Right cardiac atrium (tissue), 5 donors: ENCODE measurements at regions not wholly inside any gene's neighbourhood (a gene's known extent, or its start where the extent isn't known, plus 50 kb on each side); places are given as distances from the start of the nearest gene placed in this dataset.
"Not testable (repeated sequence)": the region's sequence is repeated elsewhere in the genome, so short reads cannot be mapped to it uniquely, and the experiment has no call there.

Source experiments
- ATAC-seq, 2 donors: fragments of 200-7000 bp; cut with Tn5 transposase; one replicate each; pipeline versions ENCODE4 v1.8.0 to v1.9.1; 2020; ENCODE audit warnings: moderate library complexity in 2 of 2, mild to moderate bottlenecking in 1 of 2
- DNase-seq, 3 donors: peaks; one replicate each; pipeline ENCODE4 v3.0.0-alpha.2; 2020
- H3K27ac ChIP-seq: one replicate; pipeline ENCODE4 v1.5.1; 2013; ENCODE audit warnings: mild to moderate bottlenecking, low read length, control low read depth, moderate library complexity
- H3K27me3 ChIP-seq: one replicate; pipeline ENCODE4 v1.6.1; 2013; ENCODE audit not compliant: control insufficient read depth, insufficient read depth
- H3K4me1 ChIP-seq: one replicate; pipeline ENCODE4 v1.6.1; 2013; ENCODE audit warnings: low read length; ENCODE audit not compliant: control insufficient read depth, insufficient read depth
- H3K4me3 ChIP-seq: one replicate; pipeline ENCODE4 v1.5.1; 2013; ENCODE audit warnings: low read length, control low read depth
- H3K9me3 ChIP-seq: one replicate; pipeline ENCODE4 v1.6.1; 2013; ENCODE audit warnings: low read length; ENCODE audit not compliant: control insufficient read depth
- WGBS: extraction: QIAGEN DNeasy Blood & Tissue Kit; methylation state at CpG from one replicate; pipeline ENCODE4 v1.1.7; 2013; 5-methylcytosine and 5-hydroxymethylcytosine counted together
- intact Hi-C, 4 donors: fragments of 100-400 bp; cut with DNase I; formaldehyde crosslinking; loops; one replicate each; pipeline versions ENCODE4 v1.11.0 to v1.14.0; 2022 to 2023
- donor health status: healthy with polysubstance abuse.
- donor health status: DM: no; HTN: yes; CAD: no.
- donor health status: DM: no; HTN: no; CAD: no.
- donor health status: DM: no; HTN: yes; CAD: no; lungs with severe emphysema.
- donor health status: DM: yes; HTN: yes; CAD: no.

- no peak overlapping the region for H3K4me3 ChIP-seq
- DNase-seq (no peak), ATAC-seq (no peak)
- H3K27ac ChIP-seq: no peak overlapping the region
- no peaks in the 10 kb centered on the region for H3K9me3 ChIP-seq
- H3K4me1 ChIP-seq: no peaks in the 10 kb centered on the region
- intact Hi-C loops: no loop called here
- H3K27me3 ChIP-seq: no peaks in the 10 kb centered on the region
- 51% methylated on average over 4 of the region's 4 CpGs for WGBS
Measured at GRCh38 chr6:137573739-137574138, 79.5 kb upstream of the OLIG3 start.

DNA sequence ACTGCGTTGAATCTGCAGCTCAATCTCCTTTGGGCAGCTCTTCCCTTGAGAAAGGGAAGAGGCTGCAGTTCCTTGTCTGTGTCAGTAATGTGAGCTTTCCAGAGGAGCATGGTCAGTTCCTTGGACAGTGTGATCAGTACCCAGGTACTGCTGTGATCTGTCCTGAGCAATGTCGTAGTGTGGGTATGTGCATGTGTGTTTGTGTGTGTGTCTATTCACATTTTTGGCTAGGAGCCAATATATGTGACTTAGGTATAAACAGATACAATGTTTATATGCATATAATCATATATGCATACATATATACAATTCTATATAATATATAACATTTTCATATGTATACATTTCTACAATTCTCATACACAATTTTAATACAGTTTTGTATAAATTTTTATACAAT lies 85.4 kb upstream of the OLIG3 start:
- ATAC-seq (no peak), DNase-seq (no peak)
- H3K4me1 ChIP-seq: no peaks in the 10 kb centered on the region
- no peaks in the 10 kb centered on the region for H3K9me3 ChIP-seq
- no peak overlapping the region for H3K27ac ChIP-seq
- H3K27me3 ChIP-seq: no peaks in the 10 kb centered on the region
- H3K4me3 ChIP-seq: no peak overlapping the region
- intact Hi-C loops: no loop called here
- 68% methylated on average over 2 of the region's 2 CpGs for WGBS

GRCh38 chr6:137581019-137581707 lies 87.0 kb upstream of the OLIG3 start:
- DNase-seq (no peak), ATAC-seq (no peak)
- Histone ChIP-seq H3K9me3 (no peaks in the 10 kb centered on the region), H3K27ac (no peak overlapping the region), H3K4me1 (no peaks in the 10 kb centered on the region), H3K27me3 (no peaks in the 10 kb centered on the region), H3K4me3 (no peak overlapping the region)
- intact Hi-C loops: no loop called here
- WGBS: 66% methylated on average over 3 of the region's 3 CpGs

DNA sequence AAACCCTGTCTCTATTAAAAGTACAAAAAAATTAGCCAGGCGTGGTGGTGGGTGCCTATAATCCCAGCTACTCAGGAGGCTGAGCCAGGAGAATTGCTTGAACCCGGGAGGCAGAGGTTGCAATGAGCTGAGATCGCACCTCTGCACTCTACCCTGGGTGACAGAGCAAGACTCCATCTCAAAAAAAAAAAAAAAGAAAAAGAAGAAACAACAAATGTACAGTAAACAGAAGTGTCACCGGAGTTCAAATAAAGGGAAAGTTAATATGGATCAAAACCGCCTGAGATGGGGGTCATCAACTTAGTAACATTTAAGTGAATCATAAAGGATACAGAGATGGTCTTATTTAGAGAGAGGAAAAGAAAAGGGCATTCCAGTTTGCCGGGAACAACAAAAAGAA lies 89.3 kb upstream of the OLIG3 start:
- DNase-seq, H3K9me3 ChIP-seq, H3K4me1 ChIP-seq, H3K27ac ChIP-seq, H3K27me3 ChIP-seq, intact Hi-C loops, ATAC-seq, H3K4me3 ChIP-seq: not testable (repeated sequence)
- 87% methylated on average over 6 of the region's 6 CpGs for WGBS

DNA sequence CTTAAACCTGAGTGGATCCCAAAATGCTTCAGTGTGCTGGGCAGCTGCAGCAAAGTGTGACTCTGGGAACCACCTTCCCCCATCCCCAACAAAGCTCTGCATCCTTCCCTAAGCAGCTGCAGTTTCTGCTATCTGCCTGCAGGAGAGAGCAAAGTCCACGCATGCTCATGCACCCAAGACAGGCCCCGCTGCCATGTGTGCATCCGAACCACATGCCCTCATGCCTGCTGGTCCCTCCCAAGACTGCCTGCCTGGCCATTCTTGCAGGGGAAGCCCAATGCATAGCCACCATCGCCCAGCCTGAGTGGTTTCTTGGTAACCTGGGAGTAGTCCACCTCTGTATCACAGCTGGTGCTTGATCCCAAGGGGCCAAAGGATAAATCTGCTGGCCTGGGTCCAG lies 94.3 kb upstream of the OLIG3 start:
- WGBS: 82% methylated on average over 4 of the region's 4 CpGs

GRCh38 chr6:137589067-137589848 lies 95.1 kb upstream of the OLIG3 start:
- ATAC-seq (no peak), DNase-seq (peak in 1 of 3 donors; percentile 37)
- Histone ChIP-seq H3K9me3 (no peaks in the 10 kb centered on the region), H3K27ac (no peak overlapping the region), H3K4me3 (no peak overlapping the region), H3K4me1 (no peaks in the 10 kb centered on the region), H3K27me3 (no peaks in the 10 kb centered on the region)
- intact Hi-C loops: no loop called here
- 62% methylated on average over 9 of the region's 9 CpGs for WGBS

More for the DNA sequence above, 94.3 kb upstream of the OLIG3 start:
- no peaks in the 10 kb centered on the region for H3K4me1 ChIP-seq
- no peak overlapping the region for H3K27ac ChIP-seq
- peak in 1 of 3 donors; percentile 30 for DNase-seq
- no peak for ATAC-seq
- H3K27me3 ChIP-seq: no peaks in the 10 kb centered on the region
- H3K9me3 ChIP-seq: no peaks in the 10 kb centered on the region
- intact Hi-C loops: no loop called here
- H3K4me3 ChIP-seq: no peak overlapping the region

GRCh38 chr6:137590684-137591083 lies 96.5 kb upstream of the OLIG3 start:
- DNase-seq (no peak), ATAC-seq (no peak)
- no peaks in the 10 kb centered on the region for H3K4me1 ChIP-seq
- no peaks in the 10 kb centered on the region for H3K27me3 ChIP-seq
- intact Hi-C loops: no loop called here
- H3K27ac ChIP-seq: no peak overlapping the region
- H3K4me3 ChIP-seq: no peak overlapping the region
- H3K9me3 ChIP-seq: no peaks in the 10 kb centered on the region

- ATAC-seq: no peak
- DNase-seq: no peak
- intact Hi-C loops: no loop called here
- WGBS: 80% methylated on average over 4 of the region's 4 CpGs
- H3K4me1 ChIP-seq: no peaks in the 10 kb centered on the region
- H3K27ac ChIP-seq: no peak overlapping the region
- H3K27me3 ChIP-seq: no peaks in the 10 kb centered on the region
- no peak overlapping the region for H3K4me3 ChIP-seq
- no peaks in the 10 kb centered on the region for H3K9me3 ChIP-seq
Measured at GRCh38 chr6:137601471-137601870, 107.3 kb upstream of the OLIG3 start.

DNA sequence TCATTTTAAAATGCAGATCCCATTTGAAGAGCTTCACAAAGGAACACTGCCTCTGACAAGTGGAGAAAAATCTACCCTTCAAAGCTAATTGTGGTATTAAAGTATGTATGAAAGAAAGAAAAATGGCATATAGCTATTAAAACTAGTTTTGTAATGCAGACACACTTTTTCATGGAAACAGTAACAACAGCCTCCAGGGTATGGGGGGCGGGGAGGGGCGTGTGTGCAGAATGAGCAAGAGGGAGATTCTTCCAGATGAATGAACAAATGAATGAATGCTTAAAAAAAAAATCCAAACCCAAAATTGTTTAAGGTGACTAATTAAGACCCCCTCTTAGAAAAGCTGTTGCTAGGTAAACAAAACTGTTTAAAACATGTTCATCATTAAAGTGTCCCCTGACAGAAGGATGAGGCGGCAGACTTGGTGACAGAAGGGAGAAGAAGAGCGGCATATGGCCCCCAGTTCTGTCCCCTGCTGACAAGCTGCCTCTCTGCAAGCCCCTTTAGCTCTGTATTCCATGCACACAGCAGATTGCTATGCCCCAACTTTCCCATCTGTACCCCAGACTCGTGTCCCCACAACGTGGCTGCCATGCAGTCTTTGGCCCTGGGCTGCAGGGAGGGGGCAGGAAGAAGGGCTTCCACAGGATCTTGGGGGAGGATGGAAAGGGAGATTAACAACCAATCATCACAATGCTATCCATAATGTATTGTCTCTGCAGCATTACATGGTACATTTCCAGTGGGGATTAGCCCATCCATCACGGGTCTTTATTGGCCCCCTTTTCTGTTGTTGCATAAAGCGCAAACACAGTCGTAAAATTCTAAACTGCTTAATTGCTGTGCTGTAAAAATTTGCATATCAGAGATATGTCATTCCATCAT lies 108.4 kb upstream of the OLIG3 start:
- Histone ChIP-seq H3K9me3 (no peaks in the 10 kb centered on the region), H3K4me1 (no peaks in the 10 kb centered on the region), H3K4me3 (no peak overlapping the region), H3K27ac (no peak overlapping the region), H3K27me3 (no peaks in the 10 kb centered on the region)
- WGBS: 55% methylated on average over 9 of the region's 9 CpGs
- DNase-seq: no peak
- intact Hi-C loops: no loop called here
- ATAC-seq: no peak

DNA sequence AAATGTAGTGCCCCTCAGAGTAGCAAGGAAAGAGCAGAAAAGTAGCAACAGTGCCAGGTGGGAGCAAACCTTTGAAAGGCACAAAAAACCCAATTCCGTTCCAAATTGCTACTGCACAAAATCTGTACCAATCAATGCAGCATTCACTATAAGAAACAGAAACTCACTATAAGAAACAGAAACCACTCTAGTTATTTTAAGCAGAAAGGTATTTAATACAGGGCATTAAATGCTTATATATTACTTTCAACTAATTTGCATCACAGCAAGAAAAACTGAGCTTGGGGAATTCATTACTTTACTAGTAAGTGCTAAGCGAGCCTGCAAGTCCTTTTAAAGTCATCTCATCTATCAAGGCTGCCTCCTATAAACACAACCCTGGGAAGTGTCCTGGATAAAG lies 116.5 kb upstream of the OLIG3 start:
- Histone ChIP-seq H3K27me3 (no peaks in the 10 kb centered on the region), H3K9me3 (no peaks in the 10 kb centered on the region), H3K4me3 (no peak overlapping the region), H3K27ac (no peak overlapping the region), H3K4me1 (no peaks in the 10 kb centered on the region)
- ATAC-seq (no peak), DNase-seq (no peak)
- intact Hi-C loops: no loop called here
- WGBS: 78% methylated on average over 2 of the region's 2 CpGs

DNA sequence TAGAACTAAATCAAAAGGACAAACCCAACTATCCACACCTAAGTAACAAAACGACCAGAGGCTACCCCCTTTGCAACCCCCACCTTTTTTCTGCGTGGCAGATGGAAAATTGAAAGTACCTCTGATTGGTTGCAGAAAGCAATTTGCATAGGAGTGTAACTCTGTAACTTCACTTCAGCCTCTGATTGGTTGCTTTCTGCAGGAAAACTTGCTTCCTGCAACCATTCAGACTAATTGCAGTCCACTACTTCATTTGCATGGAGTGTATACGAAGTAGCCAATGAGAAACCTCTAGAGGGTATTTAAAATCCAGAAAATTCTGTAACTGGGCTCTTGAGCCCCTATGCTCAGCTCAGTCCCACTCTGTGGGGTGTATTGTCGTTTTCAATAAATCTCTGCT lies 129.1 kb upstream of the OLIG3 start:
- intact Hi-C loops: no loop called here
- 57% methylated on average over 4 of the region's 4 CpGs for WGBS
- no peaks in the 10 kb centered on the region for H3K27me3 ChIP-seq
- ATAC-seq (no peak), DNase-seq (no peak)
- H3K4me3 ChIP-seq: no peak overlapping the region
- no peaks in the 10 kb centered on the region for H3K9me3 ChIP-seq
- H3K27ac ChIP-seq: no peak overlapping the region
- H3K4me1 ChIP-seq: no peaks in the 10 kb centered on the region
